ENCODE measurements at regions not wholly inside any gene's neighbourhood (a gene's known extent, or its start where the extent isn't known, plus 50 kb on each side); places are given as distances from the start of the nearest gene placed in this dataset.

- no peak for DNase-seq (ENCODE audit: low read depth)
- H3K27me3 ChIP-seq (ENCODE audit: control insufficient read depth, insufficient read depth, low read length): no peaks in the 10 kb centered on the region
- FAIRE-seq: no peak
- no peak for TF ChIP-seq CTCF (IDR thresholded peaks at IDR 0.05; ENCODE audit: insufficient read depth, low read length, severe bottlenecking)
- no peaks in the 10 kb centered on the region for H3K36me3 ChIP-seq (ENCODE audit: control insufficient read depth, insufficient read depth, low read length)
- H3K4me3 ChIP-seq (ENCODE audit: low read depth, low read length): no peak overlapping the region
These were observed 366.3 kb upstream of the CXorf51A start for GRCh38 chrX:147180886-147181285.

- no peak for TF ChIP-seq CTCF (IDR thresholded peaks at IDR 0.05; ENCODE audit: insufficient read depth, low read length, severe bottlenecking)
- H3K27me3 ChIP-seq (ENCODE audit: control insufficient read depth, insufficient read depth, low read length): no peaks in the 10 kb centered on the region
- DNase-seq (ENCODE audit: low read depth): no peak
- no peaks in the 10 kb centered on the region for H3K36me3 ChIP-seq (ENCODE audit: control insufficient read depth, insufficient read depth, low read length)
- H3K4me3 ChIP-seq (ENCODE audit: low read depth, low read length): no peak overlapping the region
- FAIRE-seq: no peak
These were observed 365.1 kb upstream of the CXorf51A start for GRCh38 chrX:147179625-147180024.

GRCh38 chrX:147174591-147174990 is 360.0 kb upstream of the CXorf51A start:
- Histone ChIP-seq H3K4me3 (ENCODE audit: low read depth, low read length) (no peak overlapping the region), H3K36me3 (ENCODE audit: control insufficient read depth, insufficient read depth, low read length) (no peaks in the 10 kb centered on the region), H3K27me3 (ENCODE audit: control insufficient read depth, insufficient read depth, low read length) (no peaks in the 10 kb centered on the region)
- TF ChIP-seq CTCF (IDR thresholded peaks at IDR 0.05; ENCODE audit: insufficient read depth, low read length, severe bottlenecking): no peak
- DNase-seq (ENCODE audit: low read depth): no peak
- no peak for FAIRE-seq

GRCh38 chrX:147173594-147173993 is 359.1 kb upstream of the CXorf51A start:
- H3K4me3 ChIP-seq (ENCODE audit: low read depth, low read length): no peak overlapping the region
- no peaks in the 10 kb centered on the region for H3K27me3 ChIP-seq (ENCODE audit: control insufficient read depth, insufficient read depth, low read length)
- H3K36me3 ChIP-seq (ENCODE audit: control insufficient read depth, insufficient read depth, low read length): no peaks in the 10 kb centered on the region
- DNase-seq (ENCODE audit: low read depth): no peak
- FAIRE-seq: peak; percentile 79
- no peak for TF ChIP-seq CTCF (IDR thresholded peaks at IDR 0.05; ENCODE audit: insufficient read depth, low read length, severe bottlenecking)

GRCh38 chrX:147170993-147171392 is 356.4 kb upstream of the CXorf51A start:
- FAIRE-seq (no peak), DNase-seq (ENCODE audit: low read depth) (no peak)
- no peaks in the 10 kb centered on the region for H3K27me3 ChIP-seq (ENCODE audit: control insufficient read depth, insufficient read depth, low read length)
- H3K4me3 ChIP-seq (ENCODE audit: low read depth, low read length): no peak overlapping the region
- no peak for TF ChIP-seq CTCF (IDR thresholded peaks at IDR 0.05; ENCODE audit: insufficient read depth, low read length, severe bottlenecking)
- no peaks in the 10 kb centered on the region for H3K36me3 ChIP-seq (ENCODE audit: control insufficient read depth, insufficient read depth, low read length)
